ENCODE measurements at regions not wholly inside any gene's neighbourhood (a gene's known extent, or its start where the extent isn't known, plus 50 kb on each side); places are given as distances from the start of the nearest gene placed in this dataset.

GRCh38 chr14:27025648-27026047 lies 427.8 kb upstream of the NOVA1 start:
- Mint-ChIP-seq H3K27me3 (no peaks in the 10 kb centered on the region), H3K4me1 (no peaks in the 10 kb centered on the region), H3K36me3 (no peaks in the 10 kb centered on the region), H3K9me3 (peaks cover 0 to 3% (median 2%) of the 10 kb centered on the region in 7 donors), H3K27ac (no peak overlapping the region), H3K4me3 (no peak overlapping the region)
- DNase-seq, result no peak
- ATAC-seq (ENCODE audit: low read depth in 2 of 2), result no peak

- Mint-ChIP-seq H3K36me3 (no peaks in the 10 kb centered on the region), H3K4me3 (no peak overlapping the region), H3K4me1 (no peaks in the 10 kb centered on the region), H3K27ac (no peak overlapping the region), H3K9me3 (peaks cover 0 to 3% (median 2%) of the 10 kb centered on the region in 7 donors), H3K27me3 (no peaks in the 10 kb centered on the region)
- no peak for DNase-seq
- ATAC-seq (ENCODE audit: low read depth in 2 of 2), result no peak
Measured at GRCh38 chr14:27026097-27026496, 428.3 kb upstream of the NOVA1 start.

GRCh38 chr14:27040552-27040951 lies 442.7 kb upstream of the NOVA1 start:
- H3K4me3 Mint-ChIP-seq, result no peak overlapping the region
- DNase-seq (no peak), ATAC-seq (ENCODE audit: low read depth in 2 of 2) (no peak)
- H3K9me3 Mint-ChIP-seq, result peaks cover 0 to 4% (median 0%) of the 10 kb centered on the region in 7 donors
- no peaks in the 10 kb centered on the region for H3K27me3 Mint-ChIP-seq
- H3K36me3 Mint-ChIP-seq, result no peaks in the 10 kb centered on the region
- H3K4me1 Mint-ChIP-seq, result no peaks in the 10 kb centered on the region
- H3K27ac Mint-ChIP-seq, result no peak overlapping the region

GRCh38 chr14:27049701-27050100 lies 451.9 kb upstream of the NOVA1 start:
- H3K4me3 Mint-ChIP-seq, result no peak overlapping the region
- ATAC-seq (ENCODE audit: low read depth in 2 of 2), result no peak

GRCh38 chr14:27050208-27050607 lies 452.4 kb upstream of the NOVA1 start:
- Mint-ChIP-seq H3K27me3 (no peaks in the 10 kb centered on the region), H3K4me3 (no peak overlapping the region), H3K27ac (no peak overlapping the region), H3K4me1 (no peaks in the 10 kb centered on the region), H3K36me3 (no peaks in the 10 kb centered on the region), H3K9me3 (peaks cover 0 to 25% (median 9%) of the 10 kb centered on the region in 7 donors)
- DNase-seq (no peak), ATAC-seq (ENCODE audit: low read depth in 2 of 2) (no peak)

More at GRCh38 chr14:27049701-27050100, 451.9 kb upstream of the NOVA1 start:
- Mint-ChIP-seq H3K9me3 (peaks cover 0 to 20% (median 8%) of the 10 kb centered on the region in 7 donors), H3K27me3 (no peaks in the 10 kb centered on the region), H3K27ac (no peak overlapping the region), H3K4me1 (no peaks in the 10 kb centered on the region), H3K36me3 (no peaks in the 10 kb centered on the region)
- DNase-seq, result no peak

GRCh38 chr14:27056586-27056985 lies 458.8 kb upstream of the NOVA1 start:
- ATAC-seq (ENCODE audit: low read depth in 2 of 2) (no peak), DNase-seq (no peak)
- Mint-ChIP-seq H3K36me3 (no peaks in the 10 kb centered on the region), H3K27me3 (no peaks in the 10 kb centered on the region), H3K9me3 (peaks cover 0 to 23% (median 7%) of the 10 kb centered on the region in 7 donors), H3K4me1 (no peaks in the 10 kb centered on the region), H3K4me3 (no peak overlapping the region), H3K27ac (no peak overlapping the region)

- H3K27ac Mint-ChIP-seq, result no peak overlapping the region
- DNase-seq (no peak), ATAC-seq (ENCODE audit: low read depth in 2 of 2) (no peak)
- no peaks in the 10 kb centered on the region for H3K4me1 Mint-ChIP-seq
- peaks cover 0 to 5% (median 0%) of the 10 kb centered on the region in 7 donors for H3K9me3 Mint-ChIP-seq
- no peaks in the 10 kb centered on the region for H3K27me3 Mint-ChIP-seq
- no peak overlapping the region for H3K4me3 Mint-ChIP-seq
- no peaks in the 10 kb centered on the region for H3K36me3 Mint-ChIP-seq
Measured at GRCh38 chr14:27061299-27061698, 463.5 kb upstream of the NOVA1 start.

- Mint-ChIP-seq H3K4me1 (no peaks in the 10 kb centered on the region), H3K4me3 (no peak overlapping the region), H3K36me3 (no peaks in the 10 kb centered on the region), H3K9me3 (peaks cover 0 to 5% (median 0%) of the 10 kb centered on the region in 7 donors), H3K27me3 (no peaks in the 10 kb centered on the region), H3K27ac (no peak overlapping the region)
- no peak for ATAC-seq (ENCODE audit: low read depth in 2 of 2)
- no peak for DNase-seq
Measured at GRCh38 chr14:27063959-27064358, 466.1 kb upstream of the NOVA1 start.

- no peak overlapping the region for H3K27ac Mint-ChIP-seq
- no peak for DNase-seq
- no peak for ATAC-seq (ENCODE audit: low read depth in 2 of 2)
- no peaks in the 10 kb centered on the region for H3K27me3 Mint-ChIP-seq
- no peaks in the 10 kb centered on the region for H3K36me3 Mint-ChIP-seq
- H3K4me3 Mint-ChIP-seq, result no peak overlapping the region
- peaks cover 0 to 5% (median 2%) of the 10 kb centered on the region in 7 donors for H3K9me3 Mint-ChIP-seq
- H3K4me1 Mint-ChIP-seq, result no peaks in the 10 kb centered on the region
Measured at GRCh38 chr14:27065886-27066285, 468.1 kb upstream of the NOVA1 start.

GRCh38 chr14:27067961-27068360 lies 470.1 kb upstream of the NOVA1 start:
- no peaks in the 10 kb centered on the region for H3K4me1 Mint-ChIP-seq
- peaks cover 0 to 5% (median 2%) of the 10 kb centered on the region in 7 donors for H3K9me3 Mint-ChIP-seq
- ATAC-seq (ENCODE audit: low read depth in 2 of 2), result no peak

GRCh38 chr14:27072589-27072988 lies 474.8 kb upstream of the NOVA1 start:
- Mint-ChIP-seq H3K27me3 (peaks cover 0 to 4% (median 0%) of the 10 kb centered on the region in 3 donors), H3K4me1 (no peaks in the 10 kb centered on the region), H3K4me3 (no peak overlapping the region), H3K36me3 (no peaks in the 10 kb centered on the region), H3K27ac (no peak overlapping the region), H3K9me3 (peaks cover 0 to 2% (median 0%) of the 10 kb centered on the region in 7 donors)
- DNase-seq, result no peak
- no peak for ATAC-seq (ENCODE audit: low read depth in 2 of 2)

More at GRCh38 chr14:27067961-27068360, 470.1 kb upstream of the NOVA1 start:
- Mint-ChIP-seq H3K27me3 (no peaks in the 10 kb centered on the region), H3K27ac (no peak overlapping the region), H3K4me3 (no peak overlapping the region), H3K36me3 (no peaks in the 10 kb centered on the region)
- DNase-seq, result no peak

- Mint-ChIP-seq H3K4me3 (no peak overlapping the region), H3K36me3 (no peaks in the 10 kb centered on the region), H3K4me1 (no peaks in the 10 kb centered on the region), H3K27ac (no peak overlapping the region), H3K27me3 (peaks cover 0 to 4% (median 0%) of the 10 kb centered on the region in 3 donors), H3K9me3 (peaks cover 0 to 4% (median 1%) of the 10 kb centered on the region in 7 donors)
- no peak for ATAC-seq (ENCODE audit: low read depth in 2 of 2)
- DNase-seq, result no peak
Measured at GRCh38 chr14:27075503-27075902, 477.7 kb upstream of the NOVA1 start.

- peaks cover 0 to 4% (median 0%) of the 10 kb centered on the region in 7 donors for H3K9me3 Mint-ChIP-seq
- peaks cover 0 to 4% (median 0%) of the 10 kb centered on the region in 3 donors for H3K27me3 Mint-ChIP-seq
- H3K27ac Mint-ChIP-seq, result no peak overlapping the region
- H3K36me3 Mint-ChIP-seq, result no peaks in the 10 kb centered on the region
- H3K4me1 Mint-ChIP-seq, result no peaks in the 10 kb centered on the region
- ATAC-seq (ENCODE audit: low read depth in 2 of 2) (no peak), DNase-seq (no peak)
- no peak overlapping the region for H3K4me3 Mint-ChIP-seq
Measured at GRCh38 chr14:27077214-27077613, 479.4 kb upstream of the NOVA1 start.

GRCh38 chr14:27077710-27078109 lies 479.9 kb upstream of the NOVA1 start:
- H3K4me1 Mint-ChIP-seq, result no peaks in the 10 kb centered on the region
- H3K36me3 Mint-ChIP-seq, result no peaks in the 10 kb centered on the region
- H3K27ac Mint-ChIP-seq, result no peak overlapping the region
- peaks cover 0 to 4% (median 0%) of the 10 kb centered on the region in 7 donors for H3K9me3 Mint-ChIP-seq
- H3K27me3 Mint-ChIP-seq, result peaks cover 0 to 4% (median 0%) of the 10 kb centered on the region in 3 donors
- no peak for ATAC-seq (ENCODE audit: low read depth in 2 of 2)
- H3K4me3 Mint-ChIP-seq, result no peak overlapping the region
- DNase-seq, result no peak

- no peak overlapping the region for H3K27ac Mint-ChIP-seq
- peaks cover 0 to 4% (median 0%) of the 10 kb centered on the region in 7 donors for H3K9me3 Mint-ChIP-seq
- H3K36me3 Mint-ChIP-seq, result no peaks in the 10 kb centered on the region
- H3K4me3 Mint-ChIP-seq, result no peak overlapping the region
- no peak for ATAC-seq (ENCODE audit: low read depth in 2 of 2)
- no peaks in the 10 kb centered on the region for H3K4me1 Mint-ChIP-seq
- no peak for DNase-seq
- peaks cover 0 to 4% (median 0%) of the 10 kb centered on the region in 3 donors for H3K27me3 Mint-ChIP-seq
Measured at GRCh38 chr14:27078191-27078590, 480.4 kb upstream of the NOVA1 start.

Data from naive B cell (primary cell).